IMR-90 (cell line): ENCODE measurements at regions not wholly inside any gene's neighbourhood (a gene's known extent, or its start where the extent isn't known, plus 50 kb on each side); places are given as distances from the start of the nearest gene placed in this dataset.

Experiments used
- ATAC-seq: fragments of 200-7000 bp; cut with Tn5 transposase; 2 replicates; pipeline ENCODE4 v1.9.1; 2020; ENCODE audit warnings: low read depth, mild to moderate bottlenecking, moderate library complexity
- BruUV-seq: library from RNA; stranded (reverse); fragments of 400-500 nt; replicated peaks from 2 replicates; lab custom pipeline; 2021; lab: Mats Ljungman, UMichigan
- CTCF ChIA-PET: fragments of 300-600 bp; formaldehyde crosslinking; extraction: SDS; loops from one replicate; lab custom pipeline; 2021; ENCODE audit warnings: antibody characterized with exemption; lab: Yijun Ruan, JAX
- POLR2A ChIA-PET: fragments of 300-600 bp; sonication (Branson Sonifier 250); formaldehyde crosslinking; loops from one replicate; lab custom pipeline; 2022; ENCODE audit warnings: antibody characterized with exemption; ENCODE audit not compliant: unreplicated experiment; lab: Charles Lee
- DNase-seq: peaks from one replicate; pipeline ENCODE4 v3.0.0; 2013
- H2AFZ ChIP-seq: replicated peaks from 2 replicates; pipeline ENCODE3; 2013; ENCODE audit warnings: low read length, mild to moderate bottlenecking; ENCODE audit not compliant: poor library complexity
- H2AK5ac ChIP-seq: 2 replicates; pipeline ENCODE4 v1.6.1; 2013; ENCODE audit warnings: low read depth, low read length, inconsistent platforms
- H2AK9ac ChIP-seq: replicated peaks from 2 replicates; pipeline ENCODE3; 2013; ENCODE audit warnings: mild to moderate bottlenecking, low read depth, low read length, moderate library complexity; ENCODE audit not compliant: poor library complexity
- H2BK120ac ChIP-seq: 2 replicates; pipeline ENCODE4 v1.6.1; 2013; ENCODE audit warnings: low read depth, low read length, inconsistent platforms
- H2BK15ac ChIP-seq: 3 replicates; pipeline ENCODE4 v1.6.1; 2013; ENCODE audit warnings: low read depth, low read length, inconsistent platforms
- H2BK20ac ChIP-seq: 2 replicates; pipeline ENCODE4 v1.6.1; 2013; ENCODE audit warnings: low read depth, mild to moderate bottlenecking, inconsistent platforms, low read length, moderate library complexity
- H2BK5ac ChIP-seq: 2 replicates; pipeline ENCODE4 v1.6.1; 2013; ENCODE audit warnings: mild to moderate bottlenecking, low read depth, low read length, inconsistent platforms; ENCODE audit not compliant: poor library complexity, severe bottlenecking
- H3K14ac ChIP-seq: replicated peaks from 2 replicates; pipeline ENCODE4 v1.6.1; 2013; ENCODE audit warnings: low read depth, low read length, inconsistent platforms
- H3K18ac ChIP-seq: 2 replicates; pipeline ENCODE4 v1.6.1; 2013; ENCODE audit warnings: low read depth, low read length, control low read depth
- H3K23ac ChIP-seq: 2 replicates; pipeline ENCODE4 v1.6.1; 2013; ENCODE audit warnings: low read depth, low read length, inconsistent platforms
- H3K27ac ChIP-seq: 2 replicates; pipeline ENCODE4 v1.5.1; 2013; ENCODE audit warnings: mild to moderate bottlenecking, control low read depth, low read length; ENCODE audit not compliant: insufficient read depth
- H3K27me3 ChIP-seq: 2 replicates; pipeline ENCODE4 v1.6.1; 2013; ENCODE audit warnings: low read length; ENCODE audit not compliant: control insufficient read depth, insufficient read depth
- H3K36me3 ChIP-seq: 2 replicates; pipeline ENCODE4 v1.6.1; 2013; ENCODE audit warnings: low read length, mixed read lengths; ENCODE audit not compliant: control insufficient read depth, insufficient read depth
- H3K4ac ChIP-seq: 2 replicates; pipeline ENCODE4 v1.6.1; 2013; ENCODE audit warnings: low read depth, low read length, inconsistent platforms
- H3K4me1 ChIP-seq: 2 replicates; pipeline ENCODE4 v1.6.1; 2013; ENCODE audit warnings: low read length, mixed read lengths; ENCODE audit not compliant: control insufficient read depth, insufficient read depth
- H3K4me2 ChIP-seq: 2 replicates; pipeline ENCODE4 v1.6.1; 2013; ENCODE audit warnings: low read depth, mild to moderate bottlenecking, control low read depth, low read length, moderate library complexity
- H3K4me3 ChIP-seq: 2 replicates; pipeline ENCODE4 v1.5.1; 2013; ENCODE audit warnings: low read depth, mild to moderate bottlenecking, control low read depth, low read length, moderate library complexity; ENCODE audit not compliant: insufficient read depth
- H3K56ac ChIP-seq: 2 replicates; pipeline ENCODE4 v1.6.1; 2013; ENCODE audit warnings: low read length, inconsistent platforms; ENCODE audit not compliant: insufficient read depth; ENCODE audit errors: extremely low read depth
- H3K79me1 ChIP-seq, 2 experiments: 2 replicates each; pipeline ENCODE4 v1.6.1; 2013; ENCODE audit warnings: low read length in 2 of 2, inconsistent platforms in 1 of 2, low read depth in 1 of 2
- H3K9ac ChIP-seq: 2 replicates; pipeline ENCODE4 v1.6.1; 2013; ENCODE audit warnings: low read depth, low read length, control low read depth
- H3K9me1 ChIP-seq: 2 replicates; pipeline ENCODE4 v1.6.1; 2013; ENCODE audit warnings: low read length, inconsistent platforms; ENCODE audit not compliant: insufficient read depth
- H3K9me3 ChIP-seq: 2 replicates; pipeline ENCODE4 v1.6.1; 2013; ENCODE audit warnings: low read length; ENCODE audit not compliant: control insufficient read depth, insufficient read depth
- H4K20me1 ChIP-seq: 2 replicates; pipeline ENCODE4 v1.6.1; 2013; ENCODE audit warnings: low read length, inconsistent platforms; ENCODE audit not compliant: insufficient read depth
- H4K5ac ChIP-seq: 2 replicates; pipeline ENCODE4 v1.6.1; 2013; ENCODE audit warnings: mild to moderate bottlenecking, low read depth, low read length, control low read depth
- H4K8ac ChIP-seq, 2 experiments: 2 replicates each; pipeline ENCODE4 v1.6.1; 2013; ENCODE audit warnings: low read depth in 2 of 2, low read length in 2 of 2, control low read depth in 1 of 2, inconsistent platforms in 1 of 2
- H4K91ac ChIP-seq: 2 replicates; pipeline ENCODE4 v1.6.1; 2013; ENCODE audit warnings: low read depth, low read length, inconsistent platforms; ENCODE audit not compliant: insufficient read depth
- CEBPB ChIP-seq: IDR thresholded peaks from 2 replicates; pipeline ENCODE4 v1.6.1; 2012; ENCODE audit warnings: low read depth, low read length, improper control_type of control experiment
- CTCF ChIP-seq: conservative IDR thresholded peaks from 2 replicates; pipeline ENCODE4 v1.5.1; 2012; ENCODE audit warnings: mild to moderate bottlenecking, low read depth, low read length, improper control_type of control experiment
- ELK1 ChIP-seq: fragments of 150-350 bp; IDR thresholded peaks from 2 replicates; pipeline ENCODE4 v1.6.1; 2016; ENCODE audit warnings: low read depth, mild to moderate bottlenecking, low read length, moderate library complexity, borderline replicate concordance
- RAD21 ChIP-seq: IDR thresholded peaks from 2 replicates; pipeline ENCODE4 v1.6.1; 2012; ENCODE audit warnings: low read length, improper control_type of control experiment
- USF2 ChIP-seq: fragments of 150-350 bp; IDR thresholded peaks from 2 replicates; pipeline ENCODE4 v1.6.1; 2017; ENCODE audit warnings: mild to moderate bottlenecking, antibody characterized with exemption, low read length, low read depth
- dilution Hi-C: fragments of 300-500 bp; cut with HindIII; formaldehyde crosslinking; loops from one replicate; pipeline ENCODE4 v1.14.3; 2018; ENCODE audit warnings: low sequenced_read_pairs; ENCODE audit not compliant: unreplicated experiment
- in situ Hi-C: fragments of 300-500 bp; cut with MboI; formaldehyde crosslinking; loops from 3 replicates; pipeline ENCODE4 v1.14.3; 2019; ENCODE audit warnings: low sequenced_read_pairs, inconsistent platforms, mixed read lengths
- intact Hi-C: fragments of 100-400 bp; cut with micrococcal nuclease; formaldehyde crosslinking; loops from 2 replicates; pipeline ENCODE4 v1.10.0; 2022

- Histone ChIP-seq H2AK9ac (no peak overlapping the region), H4K8ac (no peak overlapping the region), H3K27me3 (no peaks in the 10 kb centered on the region), H3K4me2 (no peak overlapping the region), H3K9me3 (no peaks in the 10 kb centered on the region), H3K9me1 (no peaks in the 10 kb centered on the region), H2AFZ (no peak overlapping the region), H4K5ac (no peak overlapping the region), H4K91ac (no peak overlapping the region), H3K4me1 (no peaks in the 10 kb centered on the region), H3K9ac (no peak overlapping the region), H3K23ac (no peak overlapping the region), H2BK120ac (no peak overlapping the region), H2BK5ac (no peak overlapping the region), H2BK20ac (no peak overlapping the region), H3K79me1 (no peaks in the 10 kb centered on the region), H3K4ac (no peak overlapping the region), H2AK5ac (no peak overlapping the region), H3K56ac (no peak overlapping the region), H4K20me1 (no peaks in the 10 kb centered on the region), H3K14ac (no peak overlapping the region), H3K36me3 (no peaks in the 10 kb centered on the region), H3K4me3 (no peak overlapping the region), H3K18ac (no peak overlapping the region), H2BK15ac (no peak overlapping the region), H3K27ac (no peak overlapping the region)
- in situ Hi-C loops (no loop called here), dilution Hi-C loops (no loop called here), intact Hi-C loops (no loop called here)
- CTCF ChIA-PET: no interaction called here
- BruUV-seq: no TSS peak
- no peak for ATAC-seq
- POLR2A ChIA-PET: no interaction called here
- TF ChIP-seq RAD21: no peak
- TF ChIP-seq ELK1: no peak
- no peak for TF ChIP-seq CTCF
- no peak for TF ChIP-seq CEBPB
- no peak for TF ChIP-seq USF2
- DNase-seq: no peak
Measured at GRCh38 chr10:64537112-64537511, 1015.9 kb downstream of the REEP3 start.
